HG03045 (cell line): ENCODE measurements at regions not wholly inside any gene's neighbourhood (a gene's known extent, or its start where the extent isn't known, plus 50 kb on each side); places are given as distances from the start of the nearest gene placed in this dataset.

Experiments
- ATAC-seq: cut with Tn5 transposase; IDR thresholded peaks from one replicate; pipeline ENCODE4 v1.9.1; 2021; ENCODE audit warnings: mild to moderate bottlenecking, moderate library complexity; ENCODE audit not compliant: unreplicated experiment

DNA sequence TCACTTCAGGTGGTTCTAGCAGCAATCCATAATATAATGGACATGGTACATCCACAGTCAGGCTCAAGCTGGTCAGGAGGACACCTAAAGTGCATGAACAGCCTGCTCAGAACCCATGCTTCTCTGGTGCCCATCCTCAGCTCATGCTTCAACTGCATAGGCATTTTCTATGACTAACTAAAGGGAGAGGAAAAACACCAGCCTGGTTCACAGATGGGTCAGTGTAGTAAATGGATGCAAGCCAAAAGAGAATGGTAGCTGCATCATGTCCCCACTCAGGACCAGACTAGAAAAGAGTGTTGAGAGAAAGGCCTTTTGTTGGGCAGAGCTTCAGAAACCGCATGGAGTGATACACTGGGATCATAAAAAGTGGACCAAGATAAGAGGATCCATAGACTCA lies 556.6 kb downstream of the TLE1 start:
- ATAC-seq = no peak

DNA sequence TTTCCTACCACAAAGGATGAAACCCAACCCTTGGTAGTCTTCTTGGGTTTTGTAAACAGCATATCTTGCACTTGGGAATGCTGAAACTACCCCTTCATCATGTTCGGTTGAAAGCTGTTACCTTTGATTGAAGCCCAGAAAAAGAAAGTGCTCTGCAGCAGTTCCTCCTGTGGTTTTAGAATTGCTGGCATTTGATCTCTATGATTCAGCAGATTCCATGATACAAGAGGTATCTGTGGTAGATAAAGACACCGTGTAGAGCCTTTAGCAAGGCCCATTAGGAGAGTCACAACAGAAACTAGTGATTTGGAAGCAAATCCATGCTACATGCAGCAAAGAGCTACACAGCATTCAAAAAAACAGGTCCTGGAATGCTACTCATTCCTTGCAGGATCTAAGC lies 557.0 kb downstream of the TLE1 start:
- ATAC-seq = no peak

DNA sequence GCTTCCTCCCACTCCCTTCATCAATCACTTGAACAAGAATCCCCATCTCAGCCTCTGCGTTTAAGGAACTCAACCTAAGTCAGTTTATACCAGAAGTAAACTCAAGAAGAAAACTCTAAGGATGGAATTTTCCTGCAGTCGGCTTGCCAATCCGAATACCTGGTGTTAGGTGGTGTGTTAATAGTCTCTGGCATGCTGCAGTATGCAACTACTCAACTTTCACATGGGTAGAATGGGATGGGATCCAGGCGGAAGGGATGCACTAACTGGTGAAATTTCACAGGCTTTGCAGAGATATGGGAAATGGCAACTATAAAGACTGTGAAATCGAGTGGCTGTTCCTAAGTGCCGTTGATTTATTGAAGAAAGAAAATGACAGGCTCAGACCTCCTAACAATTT lies 560.6 kb downstream of the TLE1 start:
- ATAC-seq = no peak

DNA sequence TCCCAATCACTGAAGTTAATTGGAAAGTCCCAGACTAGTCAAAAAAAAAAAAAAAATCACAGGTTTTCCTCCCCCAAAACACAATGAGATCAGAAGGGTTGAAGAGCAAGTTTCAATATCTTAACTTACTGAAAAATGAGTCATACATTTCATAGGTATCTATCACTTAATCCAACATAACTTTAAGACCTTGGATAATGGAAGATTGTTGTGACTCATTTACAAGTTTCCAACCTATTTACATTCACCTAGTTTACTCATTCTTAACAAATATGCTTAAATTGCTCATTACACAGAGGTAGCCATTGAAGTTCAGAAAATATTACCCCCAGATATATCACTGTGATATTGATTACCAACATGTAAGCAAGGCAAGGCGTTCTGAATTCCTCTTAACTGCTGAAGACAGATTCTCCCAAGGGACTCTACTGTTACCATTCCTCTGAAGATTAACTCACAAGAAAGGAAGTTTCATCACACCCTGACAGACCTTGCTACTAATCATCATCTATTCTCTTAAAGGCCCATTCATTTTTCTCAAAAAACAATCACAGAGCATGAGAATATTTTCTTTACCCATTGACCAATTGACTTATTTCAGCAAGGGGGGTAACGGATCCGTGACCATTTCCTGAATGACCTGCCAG lies 563.8 kb downstream of the TLE1 start:
- ATAC-seq = no peak

GRCh38 chr9:81123526-81123925 lies 565.8 kb downstream of the TLE1 start:
- ATAC-seq = no peak

GRCh38 chr9:81122749-81123148 lies 566.6 kb downstream of the TLE1 start:
- no peak for ATAC-seq

DNA sequence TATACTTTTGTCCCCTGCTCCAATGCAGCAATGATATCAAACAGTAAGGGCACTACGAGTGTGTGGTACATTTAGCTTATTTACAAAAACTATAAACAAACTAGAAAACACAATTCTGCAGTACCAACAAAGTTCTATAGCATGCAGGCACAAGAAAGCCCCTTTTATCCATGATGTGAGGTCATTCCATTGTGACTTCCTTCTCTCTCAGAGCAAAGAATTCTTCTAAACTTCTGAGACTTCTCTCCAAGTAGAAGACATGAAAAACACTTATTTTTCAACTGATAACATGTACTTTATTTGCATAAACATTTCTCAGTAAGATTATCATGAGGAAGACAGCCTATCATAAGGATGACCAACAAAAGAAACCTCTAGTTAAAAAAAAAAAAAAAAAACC lies 569.8 kb downstream of the TLE1 start:
- ATAC-seq = no peak

- ATAC-seq = no peak
These were observed 570.9 kb downstream of the TLE1 start for GRCh38 chr9:81118416-81118815.

DNA sequence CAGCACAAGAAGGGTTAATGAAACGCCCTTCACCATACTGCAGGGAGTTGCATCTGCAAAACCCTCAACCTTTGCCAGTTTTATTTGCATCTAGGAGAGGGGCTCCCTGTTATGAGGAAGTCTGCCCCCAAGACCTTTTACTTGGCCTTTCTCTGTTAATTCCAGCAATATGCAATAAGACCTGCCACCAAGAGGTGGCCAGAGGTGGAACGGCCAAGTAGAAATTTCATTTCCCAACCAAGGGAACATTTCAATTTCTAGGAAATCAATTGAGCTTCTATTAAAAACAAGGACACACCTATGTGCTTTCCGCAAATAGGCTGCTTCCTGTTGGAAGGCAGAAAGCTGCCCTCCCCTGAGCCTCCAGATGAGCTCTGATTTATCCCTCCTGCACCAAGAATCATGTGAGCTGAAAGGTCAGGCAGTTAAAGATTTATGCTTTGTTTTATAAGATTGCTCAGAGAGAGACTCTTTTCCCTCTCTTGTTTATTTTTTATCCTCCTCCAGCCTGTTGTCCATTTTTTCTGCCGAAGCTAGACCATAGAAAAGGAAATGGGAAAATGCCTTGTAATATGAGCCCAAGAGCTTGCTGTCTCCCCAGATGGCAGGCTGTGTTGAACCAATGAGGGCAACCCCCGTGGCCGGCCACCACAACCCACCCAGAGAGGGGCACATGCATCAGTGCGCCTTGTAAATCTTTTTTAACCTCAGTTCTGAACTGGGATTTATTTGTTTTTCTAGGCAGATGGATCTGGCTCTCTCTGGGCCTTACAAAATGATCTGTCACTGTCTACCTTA lies 572.8 kb downstream of the TLE1 start:
- no peak for ATAC-seq

DNA sequence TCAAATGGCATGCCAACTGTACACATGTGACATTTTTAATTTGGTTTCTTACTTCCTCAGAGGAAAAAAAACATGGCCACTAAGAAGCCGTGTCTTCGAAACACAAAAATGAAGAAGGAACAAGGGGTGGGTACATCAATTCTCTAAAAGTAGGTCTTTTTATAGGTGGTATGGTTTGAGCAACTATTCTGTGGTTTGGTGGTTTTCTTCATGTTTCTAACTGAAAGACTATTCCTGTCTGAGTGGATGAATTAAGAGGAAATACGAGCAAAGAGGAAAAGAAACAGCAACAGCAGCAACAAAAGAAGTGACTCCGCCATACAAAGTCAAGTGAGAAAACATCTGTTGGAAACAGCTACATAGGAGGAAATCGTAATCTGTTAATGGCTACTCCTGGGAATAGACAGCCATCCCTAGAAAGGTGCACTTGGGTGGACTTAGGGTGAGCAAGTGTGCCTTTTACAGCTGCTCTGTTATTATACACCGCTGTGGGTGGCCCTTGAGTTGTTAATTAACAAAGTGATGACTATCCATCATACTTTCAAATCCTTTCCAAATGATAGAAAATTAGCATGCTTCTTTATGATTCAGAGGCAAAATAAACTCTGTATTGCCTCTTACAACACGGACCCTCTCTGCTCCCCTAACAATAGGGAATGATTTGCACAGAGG lies 575.8 kb downstream of the TLE1 start:
- no peak for ATAC-seq

DNA sequence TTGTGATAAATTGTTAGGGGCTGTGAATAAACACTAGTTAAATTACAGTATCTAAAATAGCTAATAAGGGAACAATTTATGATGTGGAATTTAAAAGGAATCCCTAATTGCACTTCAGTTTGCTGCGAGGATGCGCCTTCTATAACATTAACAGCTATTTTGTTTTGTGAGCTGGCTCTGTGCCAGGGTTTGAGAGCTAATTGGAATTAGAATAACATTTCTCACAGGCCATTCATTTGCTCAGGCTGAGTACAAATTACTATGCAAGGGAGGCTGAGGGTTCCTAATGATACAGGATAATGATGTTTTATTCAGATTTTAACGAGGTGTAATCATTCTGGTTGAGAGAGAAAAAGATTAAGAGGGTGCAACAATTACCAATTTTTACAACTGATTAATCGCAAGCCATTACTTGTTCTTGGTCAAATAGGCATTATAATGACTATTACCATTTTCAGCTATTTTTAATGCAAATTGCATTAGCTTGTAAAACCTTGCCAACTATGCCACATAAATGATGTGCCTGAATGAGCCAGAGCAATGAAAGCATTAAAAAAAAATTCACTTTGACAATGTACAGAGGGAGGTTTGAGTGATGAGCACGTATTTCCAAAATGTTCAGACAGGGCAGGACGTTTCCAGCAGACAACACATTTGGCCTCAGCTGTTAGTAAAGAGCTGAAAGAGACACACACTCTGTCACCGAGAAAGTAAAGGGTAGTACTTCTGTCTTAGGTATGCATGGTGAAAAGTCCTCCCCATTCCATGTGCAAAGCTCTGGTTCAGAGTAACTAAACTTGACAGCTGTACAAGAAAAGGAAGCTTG lies 576.5 kb downstream of the TLE1 start:
- ATAC-seq = no peak

DNA sequence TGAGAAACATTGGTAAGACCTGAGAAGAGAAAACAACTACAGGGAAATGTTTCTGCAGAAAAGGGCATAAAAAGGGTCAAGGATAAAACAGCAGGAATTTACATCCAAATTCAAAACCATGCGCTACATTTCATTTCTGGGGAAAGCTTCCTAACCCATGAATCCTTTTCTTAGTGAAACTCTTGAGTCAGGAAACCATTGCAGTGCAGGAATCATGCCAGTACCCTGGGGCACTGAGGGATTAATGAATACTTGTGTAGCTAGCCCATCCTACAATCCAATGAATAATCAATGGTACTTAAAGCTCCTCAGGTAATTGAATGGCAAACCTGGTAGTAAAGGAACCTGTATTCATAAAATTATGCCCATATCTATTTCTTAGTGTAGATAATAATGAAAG lies 580.5 kb downstream of the TLE1 start:
- no peak for ATAC-seq

DNA sequence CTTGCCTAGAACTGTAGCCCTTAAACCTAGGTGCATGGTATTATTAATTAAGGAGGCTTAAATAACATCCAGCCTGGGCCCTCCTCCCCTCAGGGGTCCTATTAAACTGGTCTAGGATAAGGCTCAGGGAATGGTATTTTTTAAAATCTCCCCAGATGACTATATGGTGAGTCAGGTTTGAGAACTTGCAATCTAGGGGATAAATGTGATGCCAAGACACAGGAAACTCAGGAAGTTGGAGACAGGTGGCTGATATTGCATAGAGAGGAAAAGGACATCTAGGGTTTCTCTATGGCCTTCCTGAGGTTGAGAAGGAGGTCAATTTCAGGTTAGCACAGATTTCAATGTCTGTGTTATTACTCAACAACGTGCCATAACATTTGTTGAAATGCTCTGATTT lies 581.0 kb downstream of the TLE1 start:
- ATAC-seq = no peak

DNA sequence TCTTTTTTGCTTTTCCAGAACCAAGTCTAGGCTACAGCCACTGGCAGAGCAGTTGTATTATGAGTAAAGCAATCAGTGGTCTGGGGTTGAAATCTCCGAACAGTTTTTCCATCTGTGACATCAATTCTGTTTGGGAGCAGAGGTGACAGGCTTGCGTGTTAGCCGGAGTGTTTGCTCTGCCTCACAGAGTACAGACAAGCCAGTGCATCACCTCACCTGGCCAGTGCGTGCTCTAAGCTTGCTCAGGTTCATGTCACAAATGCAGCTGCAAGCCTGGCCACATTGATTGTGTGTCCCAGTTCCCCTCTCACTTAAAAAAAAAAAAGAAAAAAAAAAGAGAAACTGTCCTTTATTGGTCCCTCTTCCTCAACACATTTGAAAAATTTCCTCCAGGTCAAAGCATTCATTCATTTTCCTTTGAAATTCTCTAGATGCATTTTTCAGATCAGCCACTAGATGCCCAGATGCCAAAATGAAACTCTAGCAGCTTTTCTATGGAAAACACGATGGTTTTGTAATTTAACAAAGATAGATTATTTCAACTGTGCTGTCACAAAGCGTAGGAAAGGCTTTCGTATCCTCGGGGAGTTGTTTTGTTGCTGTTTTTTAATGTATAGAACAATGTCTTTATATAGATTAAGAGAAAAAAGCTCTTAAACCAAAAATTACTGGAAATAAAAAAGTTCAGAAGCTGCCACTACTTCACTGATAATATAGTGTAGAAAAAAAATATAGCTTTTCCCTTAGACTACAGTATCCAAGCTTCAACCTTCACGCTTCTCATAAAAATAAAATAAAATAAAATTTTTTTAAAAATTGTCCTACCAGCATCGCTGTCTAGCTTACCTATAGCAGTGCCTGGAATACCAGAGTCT lies 585.5 kb downstream of the TLE1 start:
- ATAC-seq = no peak

DNA sequence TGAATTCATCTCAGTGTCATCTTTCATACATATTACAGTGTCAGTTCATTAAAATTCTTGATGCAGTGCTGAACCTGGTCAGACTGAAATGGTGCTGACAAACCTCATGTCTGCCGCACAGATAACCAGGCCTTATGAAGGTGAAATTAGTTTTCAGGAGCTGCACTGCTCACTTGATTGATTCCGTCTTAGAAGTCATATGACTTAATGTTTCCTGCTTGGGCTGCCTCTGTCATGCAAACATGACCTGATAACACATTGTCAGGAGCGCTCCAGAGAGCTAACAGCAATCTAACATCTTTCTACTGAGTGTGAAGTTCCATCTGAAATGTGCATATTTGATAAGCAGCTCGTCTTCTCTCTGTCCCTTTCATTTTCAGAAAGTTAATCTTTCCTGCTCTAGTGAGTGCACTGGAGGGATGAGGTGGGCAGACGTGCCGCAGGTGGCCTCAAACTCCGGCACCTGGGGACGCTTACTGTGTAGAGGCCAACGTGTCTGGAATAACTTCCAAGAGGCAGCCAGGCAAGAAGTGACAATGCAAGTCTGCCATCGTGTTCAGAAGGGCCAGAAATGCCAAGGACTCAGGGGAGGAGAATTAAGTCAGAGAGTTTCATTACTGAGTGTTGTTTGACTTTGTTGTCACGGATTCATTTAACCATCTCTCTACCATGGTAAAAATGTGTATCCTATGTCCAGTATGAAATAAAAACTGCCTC lies 592.1 kb downstream of the TLE1 start:
- no peak for ATAC-seq

DNA sequence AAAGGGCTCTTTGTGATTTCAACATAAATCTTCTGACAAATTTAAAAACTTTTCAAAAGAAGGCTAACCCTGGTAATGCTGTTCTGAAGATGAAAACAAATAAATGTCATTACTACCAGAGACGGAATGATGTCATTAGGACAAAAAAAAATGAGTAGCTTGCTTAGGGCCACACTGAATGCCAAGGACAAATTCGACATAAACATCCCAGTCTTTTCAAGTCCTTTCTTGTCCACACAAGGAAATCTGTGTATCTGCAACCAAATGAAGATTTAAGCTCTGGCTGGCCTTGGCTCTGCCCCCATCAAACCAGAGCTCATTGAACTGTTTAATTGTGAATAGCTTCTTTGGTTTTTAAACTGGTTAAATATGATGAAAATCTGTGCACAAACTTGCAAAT lies 592.7 kb downstream of the TLE1 start:
- no peak for ATAC-seq

DNA sequence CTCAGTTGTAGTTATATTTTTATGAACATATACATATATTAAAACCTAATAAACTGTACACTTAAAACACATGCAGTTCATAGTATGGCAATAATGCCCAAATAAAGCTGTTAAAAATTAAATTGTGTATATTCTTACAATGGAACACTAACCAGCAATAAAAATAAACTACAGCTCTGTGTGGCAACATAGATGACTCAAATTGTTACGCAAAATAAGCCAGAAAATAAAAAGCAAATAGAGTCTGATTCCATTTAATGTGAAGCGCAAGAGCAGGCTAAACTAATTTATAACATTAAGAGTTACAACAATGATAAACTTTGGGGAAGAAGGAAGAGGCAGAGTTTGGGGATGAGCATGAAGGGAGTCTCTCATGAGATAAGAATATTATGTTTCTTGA lies 597.3 kb downstream of the TLE1 start:
- ATAC-seq = no peak

DNA sequence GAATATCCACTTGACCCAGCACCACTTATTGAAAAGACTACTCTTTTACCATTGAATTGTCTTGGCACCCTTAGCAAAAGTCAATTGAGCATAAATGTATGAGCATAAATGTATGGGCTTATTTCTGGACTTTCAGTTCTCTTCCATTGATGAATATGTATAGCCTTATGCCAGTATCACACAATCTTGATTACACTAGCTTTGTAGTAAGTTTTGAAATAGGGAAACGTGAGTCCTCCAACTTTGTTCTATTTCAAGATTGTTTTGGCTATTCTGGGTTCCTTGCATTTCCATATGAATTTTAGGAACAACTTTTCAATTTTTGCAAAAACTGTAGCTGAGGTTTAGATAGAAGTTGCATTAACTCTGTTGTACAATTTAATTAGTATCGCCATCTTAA lies 601.0 kb downstream of the TLE1 start:
- ATAC-seq = no peak

GRCh38 chr9:81086416-81086815 lies 602.9 kb downstream of the TLE1 start:
- no peak for ATAC-seq
